HG03039 (cell line): ENCODE measurements at regions not wholly inside any gene's neighbourhood (a gene's known extent, or its start where the extent isn't known, plus 50 kb on each side); places are given as distances from the start of the nearest gene placed in this dataset.

Source experiments
- ATAC-seq: cut with Tn5 transposase; IDR thresholded peaks from one replicate; pipeline ENCODE4 v1.9.1; 2021; ENCODE audit warnings: mild to moderate bottlenecking, moderate library complexity; ENCODE audit not compliant: unreplicated experiment

- ATAC-seq: no peak
Measured at GRCh38 chr4:35105486-35105885, 1138.8 kb downstream of the ARAP2 start.

DNA sequence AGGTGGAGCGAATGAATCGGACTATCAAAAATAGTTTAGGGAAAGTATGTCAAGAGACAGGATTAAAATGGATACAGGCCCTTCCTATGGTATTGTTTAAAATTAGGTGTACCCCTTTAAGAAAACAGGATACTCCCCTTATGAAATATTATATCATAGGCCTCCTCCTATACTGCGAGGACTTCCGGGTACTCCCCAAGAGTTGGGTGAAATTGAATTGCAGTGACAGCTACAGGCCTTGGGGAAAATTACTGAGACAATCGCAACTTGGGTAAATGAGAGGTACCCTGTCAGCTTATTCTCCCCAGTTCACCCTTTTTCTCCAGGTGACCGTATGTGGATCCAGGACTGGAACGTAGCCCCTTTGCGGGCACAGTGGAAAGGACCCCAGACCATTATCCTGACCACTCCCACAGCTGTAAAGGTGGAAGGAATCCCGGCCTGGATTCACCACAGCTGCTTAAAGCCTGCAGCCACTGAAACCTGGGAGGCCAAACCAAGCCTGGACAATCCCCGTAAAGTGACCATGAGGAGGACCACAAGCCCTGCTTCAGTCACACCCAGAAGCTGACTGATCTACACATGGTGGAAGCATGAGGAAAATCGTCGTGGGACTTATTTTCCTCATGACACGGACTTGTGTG is 1138.1 kb downstream of the ARAP2 start:
- ATAC-seq: no peak

- no peak for ATAC-seq
Measured at GRCh38 chr4:35124106-35124505, 1120.2 kb downstream of the ARAP2 start.

GRCh38 chr4:35125995-35126712 is 1118.2 kb downstream of the ARAP2 start:
- ATAC-seq: no peak

DNA sequence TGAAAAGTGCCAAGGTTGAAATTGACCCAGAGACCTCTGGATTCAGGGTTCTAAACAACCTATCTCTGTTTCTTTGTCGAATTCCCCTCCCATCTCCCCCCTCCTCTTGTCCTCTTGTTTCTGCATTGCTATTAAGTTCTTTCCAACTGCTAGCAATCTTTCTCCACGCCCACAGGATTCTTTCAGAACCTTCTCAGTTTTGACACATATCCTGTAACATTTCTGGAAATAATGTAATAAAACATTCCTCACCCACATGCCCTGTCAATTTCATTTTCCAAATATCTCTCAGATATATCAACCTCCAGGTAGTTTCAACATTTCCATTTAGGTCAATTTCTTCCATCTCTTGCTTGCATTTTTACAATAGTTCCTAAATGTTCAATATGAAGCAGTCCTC is 1105.9 kb downstream of the ARAP2 start:
- ATAC-seq: no peak

DNA sequence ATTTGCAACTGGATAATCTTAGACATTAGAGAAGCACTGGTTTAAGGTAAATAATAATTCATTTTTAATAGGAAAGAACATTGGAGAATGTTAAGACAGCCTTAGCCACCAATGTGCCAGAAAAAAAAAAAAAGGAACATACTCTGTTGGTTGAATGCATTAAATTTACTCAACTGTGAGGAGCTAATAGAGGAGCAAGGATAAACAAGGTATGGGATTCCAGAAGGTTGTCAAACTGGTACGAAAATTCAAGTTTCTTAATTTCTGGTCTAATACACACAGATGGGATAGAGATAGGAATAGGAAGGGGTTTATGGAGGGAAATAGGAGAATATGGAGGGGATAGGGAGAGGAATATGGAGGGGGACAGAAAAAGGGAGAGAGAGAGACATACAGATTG is 1096.6 kb downstream of the ARAP2 start:
- no peak for ATAC-seq

DNA sequence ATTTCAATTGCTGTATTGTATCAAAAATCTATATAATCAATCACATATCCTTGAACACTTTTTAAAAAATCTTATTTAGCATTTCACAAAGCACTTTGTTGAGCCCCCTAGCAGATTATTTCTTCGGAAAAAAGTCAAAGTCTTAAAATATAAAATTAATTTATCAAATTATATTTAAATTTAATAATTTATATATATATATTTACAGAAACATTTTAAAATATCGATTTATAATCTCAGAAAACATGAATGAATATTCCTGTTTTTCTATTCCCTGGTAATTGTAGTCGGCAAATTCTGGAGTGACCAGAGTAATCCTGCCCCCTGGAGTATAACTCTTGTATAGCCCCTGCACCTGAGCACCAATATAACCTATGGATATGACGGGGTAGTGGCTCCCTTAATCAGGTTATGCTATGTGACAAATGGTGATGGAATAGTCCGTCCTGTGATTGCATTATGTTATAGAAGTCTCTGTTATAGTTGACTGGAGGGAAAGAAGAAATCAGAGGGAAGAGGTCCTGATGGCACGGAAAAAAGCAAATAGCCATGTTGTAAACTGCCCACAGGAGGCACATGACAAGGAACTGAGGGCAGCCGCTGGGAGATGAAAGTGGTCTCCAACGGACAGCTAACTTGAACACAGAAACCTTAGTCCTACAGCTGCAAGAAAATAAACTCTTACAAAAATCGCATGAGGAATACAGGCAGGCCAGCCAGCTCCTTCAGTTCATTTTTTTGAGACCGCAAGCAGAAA is 1092.3 kb downstream of the ARAP2 start:
- ATAC-seq: no peak

DNA sequence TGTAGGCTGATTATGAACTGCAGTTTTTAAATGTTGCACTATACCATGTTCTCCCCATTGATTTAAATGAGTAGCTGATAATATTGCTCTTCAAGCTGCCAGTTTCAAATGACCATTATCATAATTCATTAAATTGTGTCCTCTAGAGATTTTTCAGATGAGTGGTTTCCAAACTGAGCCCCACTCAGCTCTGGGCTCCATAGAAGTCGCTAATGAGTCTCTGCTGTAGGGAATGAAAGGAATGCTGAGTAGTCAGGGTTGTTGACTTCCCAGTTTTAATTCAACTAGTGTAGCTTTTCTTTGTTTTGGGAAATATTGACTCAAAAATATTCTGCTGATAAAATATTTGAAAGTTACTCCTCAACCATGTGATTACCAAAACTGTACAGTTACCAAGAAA is 1081.1 kb downstream of the ARAP2 start:
- no peak for ATAC-seq

- no peak for ATAC-seq
Measured at GRCh38 chr4:35164063-35164462, 1080.3 kb downstream of the ARAP2 start.

DNA sequence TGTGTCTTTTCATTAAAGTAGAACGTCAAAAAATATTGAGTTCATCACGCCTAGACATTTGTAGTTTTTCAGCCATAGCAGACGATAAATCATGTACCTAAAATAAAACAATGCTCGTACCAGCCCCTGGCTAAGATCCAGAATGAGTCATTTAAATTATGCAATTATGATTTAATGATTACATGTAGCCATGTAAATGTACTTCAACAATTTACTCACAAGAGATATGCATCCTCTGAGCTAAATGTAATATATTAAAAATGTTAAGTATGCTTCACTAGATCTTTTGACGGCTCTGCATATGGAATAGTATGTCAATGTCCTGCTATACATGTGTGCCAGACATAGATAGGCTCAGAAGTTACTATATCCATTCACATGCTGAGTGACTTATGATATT is 1077.8 kb downstream of the ARAP2 start:
- no peak for ATAC-seq

- ATAC-seq: no peak
Measured at GRCh38 chr4:35167385-35167784, 1076.9 kb downstream of the ARAP2 start.

DNA sequence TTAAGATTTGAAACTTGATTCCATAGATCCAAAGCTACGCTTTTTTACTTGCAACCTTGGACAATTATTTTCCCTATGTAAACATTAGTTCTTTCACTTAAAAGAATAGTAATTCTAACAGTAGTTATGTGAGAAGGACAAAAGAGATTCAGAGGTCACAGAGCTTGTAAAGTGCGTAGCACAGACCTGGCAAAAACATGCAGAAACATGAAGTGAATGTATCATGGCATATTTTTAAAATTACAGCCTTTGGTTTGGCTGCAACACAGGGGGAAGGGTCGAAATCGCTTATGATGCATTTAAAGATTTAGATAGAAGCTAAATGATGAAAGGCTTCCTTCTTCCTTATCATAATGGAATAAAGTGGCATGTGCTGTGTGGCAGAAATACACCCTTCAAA is 1068.8 kb downstream of the ARAP2 start:
- no peak for ATAC-seq

DNA sequence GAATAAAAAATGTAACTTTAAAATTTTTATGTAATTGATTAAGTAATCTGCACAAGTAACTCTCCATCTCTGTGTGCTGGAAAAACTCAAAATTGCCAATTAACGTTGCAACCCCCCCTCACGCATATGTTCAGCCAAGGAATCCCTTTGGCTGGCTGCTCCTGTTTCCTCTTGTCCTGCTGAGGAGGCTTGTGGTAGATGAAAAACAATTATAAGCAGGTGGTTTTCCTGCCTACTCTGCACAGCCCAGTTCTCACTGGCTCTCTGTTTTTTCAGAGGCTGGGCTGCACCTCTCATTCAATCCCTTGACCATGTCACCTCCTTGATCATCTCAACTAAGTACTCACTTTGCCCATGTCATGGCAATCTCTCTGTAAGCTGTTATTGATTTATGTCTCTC is 1068.4 kb downstream of the ARAP2 start:
- ATAC-seq: no peak

GRCh38 chr4:35182451-35182850 is 1061.9 kb downstream of the ARAP2 start:
- no peak for ATAC-seq

GRCh38 chr4:35189988-35190613 is 1054.2 kb downstream of the ARAP2 start:
- ATAC-seq: no peak

DNA sequence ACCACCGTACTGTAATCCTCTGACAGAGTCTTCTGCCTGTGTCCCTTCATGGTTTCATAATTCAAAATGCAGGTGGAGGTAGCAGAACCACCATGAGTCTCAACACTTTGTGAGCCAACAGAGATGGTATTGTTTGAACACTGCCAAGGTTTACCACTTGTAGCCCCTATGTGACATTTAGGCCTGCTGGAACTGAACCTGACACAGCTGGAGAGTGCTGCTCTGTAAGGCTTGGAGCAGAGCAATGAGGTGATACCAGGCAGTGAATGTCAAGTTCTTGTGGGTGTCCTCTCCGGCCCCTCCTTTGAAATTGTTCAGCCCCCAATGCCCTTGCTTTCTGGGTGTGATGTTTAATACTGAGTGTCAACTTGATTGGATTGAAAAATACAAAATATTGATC is 1042.9 kb downstream of the ARAP2 start:
- no peak for ATAC-seq

DNA sequence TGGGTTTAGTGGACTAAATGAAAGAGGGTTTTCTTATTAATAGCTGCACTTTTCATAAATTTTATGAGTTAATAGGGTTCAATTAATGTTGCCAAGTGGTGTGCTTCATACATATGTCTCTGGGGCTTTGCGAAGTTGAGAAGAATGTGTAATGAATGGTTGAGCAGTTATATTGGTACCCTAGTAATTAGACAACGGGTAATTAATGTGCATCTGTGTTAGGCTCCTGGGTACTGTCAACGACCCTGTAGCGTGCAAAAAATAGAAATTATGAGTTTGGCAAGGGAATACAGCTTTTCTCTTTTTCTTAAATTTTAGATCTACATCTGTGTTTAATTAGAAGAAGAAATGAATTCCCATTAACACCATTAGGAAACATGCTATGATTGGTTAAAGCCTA is 1027.7 kb downstream of the ARAP2 start:
- ATAC-seq: no peak

DNA sequence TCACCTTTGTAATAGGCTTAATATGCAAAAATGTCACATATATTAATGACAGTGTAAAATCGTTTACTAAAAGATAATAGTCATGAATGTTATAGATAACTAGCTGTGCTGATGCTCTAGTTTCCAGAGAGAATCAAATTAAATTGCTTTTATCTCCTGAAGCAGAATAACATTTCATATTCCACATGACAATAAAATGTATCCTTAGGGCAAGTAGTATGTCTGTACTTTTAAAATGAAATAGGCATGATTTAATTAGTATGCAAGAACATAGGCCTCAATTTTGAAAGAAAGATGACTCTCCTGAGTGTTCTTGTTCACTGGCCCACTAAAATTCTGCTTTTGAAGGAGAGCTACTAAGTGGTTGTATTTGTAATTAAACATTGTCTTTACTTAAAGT is 1027.0 kb downstream of the ARAP2 start:
- ATAC-seq: no peak

GRCh38 chr4:35228313-35228712 is 1016.0 kb downstream of the ARAP2 start:
- ATAC-seq: no peak

GRCh38 chr4:35229021-35229420 is 1015.3 kb downstream of the ARAP2 start:
- ATAC-seq: no peak

DNA sequence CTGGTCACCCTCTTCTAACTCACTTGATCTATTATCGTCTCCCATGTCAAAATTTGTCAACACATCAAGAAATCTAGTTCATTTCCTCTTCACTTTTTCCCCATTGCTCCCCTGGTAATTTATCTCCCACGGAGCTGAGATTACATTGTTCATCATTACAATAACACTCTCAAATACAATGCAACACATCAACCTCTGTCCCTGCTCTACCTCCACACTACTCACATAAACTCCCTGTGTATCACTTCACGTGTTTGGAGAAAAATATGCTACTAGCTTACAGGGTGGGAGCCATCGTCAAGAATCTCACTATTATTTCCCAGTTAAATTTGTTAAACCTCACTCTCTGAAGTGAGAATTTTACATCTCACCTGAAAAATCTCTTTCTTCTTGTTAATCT is 1006.4 kb downstream of the ARAP2 start:
- ATAC-seq: no peak

- no peak for ATAC-seq
Measured at GRCh38 chr4:35238793-35239192, 1005.5 kb downstream of the ARAP2 start.
